Lung (tissue), 11 donors: ENCODE measurements at regions not wholly inside any gene's neighbourhood (a gene's known extent, or its start where the extent isn't known, plus 50 kb on each side); places are given as distances from the start of the nearest gene placed in this dataset.

Source experiments
- ATAC-seq: fragments of 200-7000 bp; cut with Tn5 transposase; one replicate; pipeline ENCODE4 v1.9.1; 2020; ENCODE audit warnings: moderate number of reproducible peaks; ENCODE audit not compliant: insufficient read depth, low FRiP score
- DNase-seq, 3 donors: peaks; one replicate each; pipeline ENCODE4 v3.0.0-alpha.2; 2013 to 2017
- H3K27ac ChIP-seq, 2 donors: one replicate each; pipeline ENCODE4 v1.5.1; 2013; ENCODE audit warnings: mild to moderate bottlenecking in 2 of 2, moderate library complexity in 2 of 2, control low read depth in 1 of 2, inconsistent platforms in 1 of 2, low read depth in 1 of 2, low read length in 1 of 2
- H3K27me3 ChIP-seq, 3 donors: one replicate each; pipeline ENCODE4 v1.5.1; 2013; ENCODE audit warnings: low read length in 2 of 3; ENCODE audit not compliant: control insufficient read depth in 3 of 3, insufficient read depth in 3 of 3
- H3K36me3 ChIP-seq, 4 donors: one replicate each; pipeline ENCODE4 v1.5.1; 2013; ENCODE audit warnings: low read length in 4 of 4, mild to moderate bottlenecking in 1 of 4, moderate library complexity in 1 of 4; ENCODE audit not compliant: control insufficient read depth in 4 of 4, insufficient read depth in 4 of 4
- H3K4me1 ChIP-seq, 5 donors: one replicate each; pipeline ENCODE4 v1.5.1; 2013; ENCODE audit warnings: low read length in 5 of 5, mild to moderate bottlenecking in 2 of 5, moderate library complexity in 1 of 5; ENCODE audit not compliant: control insufficient read depth in 5 of 5, insufficient read depth in 5 of 5
- H3K4me3 ChIP-seq: one replicate; pipeline ENCODE4 v1.5.1; 2013; ENCODE audit warnings: mild to moderate bottlenecking, control low read depth, moderate library complexity
- H3K9ac ChIP-seq, 2 donors: one replicate each; pipeline ENCODE4 v1.5.1; 2013; ENCODE audit warnings: low read length in 2 of 2, control low read depth in 1 of 2; ENCODE audit not compliant: insufficient read depth in 1 of 2
- H3K9me3 ChIP-seq, 4 donors: one replicate each; pipeline ENCODE4 v1.5.1; 2013; ENCODE audit warnings: low read length in 3 of 4, mild to moderate bottlenecking in 1 of 4, moderate library complexity in 1 of 4; ENCODE audit not compliant: control insufficient read depth in 4 of 4, insufficient read depth in 3 of 4
- CTCF ChIP-seq: IDR thresholded peaks from 2 replicates; pipeline ENCODE4 v1.5.1; 2012; ENCODE audit warnings: mild to moderate bottlenecking; ENCODE audit errors: control extremely low read depth, extremely low read depth
- WGBS, 2 donors: extraction: QIAGEN DNeasy Blood & Tissue Kit; methylation state at CpG; one replicate each; pipeline ENCODE4 v1.1.7; 2013; 5-methylcytosine and 5-hydroxymethylcytosine counted together
- donor health status: control.
- donor health status: control.
- donor health status: Bipolar disorder and iron deficiency.
- donor health status: healthy.
- donor health status: DM: yes; HTN: yes; CAD: no.

DNA sequence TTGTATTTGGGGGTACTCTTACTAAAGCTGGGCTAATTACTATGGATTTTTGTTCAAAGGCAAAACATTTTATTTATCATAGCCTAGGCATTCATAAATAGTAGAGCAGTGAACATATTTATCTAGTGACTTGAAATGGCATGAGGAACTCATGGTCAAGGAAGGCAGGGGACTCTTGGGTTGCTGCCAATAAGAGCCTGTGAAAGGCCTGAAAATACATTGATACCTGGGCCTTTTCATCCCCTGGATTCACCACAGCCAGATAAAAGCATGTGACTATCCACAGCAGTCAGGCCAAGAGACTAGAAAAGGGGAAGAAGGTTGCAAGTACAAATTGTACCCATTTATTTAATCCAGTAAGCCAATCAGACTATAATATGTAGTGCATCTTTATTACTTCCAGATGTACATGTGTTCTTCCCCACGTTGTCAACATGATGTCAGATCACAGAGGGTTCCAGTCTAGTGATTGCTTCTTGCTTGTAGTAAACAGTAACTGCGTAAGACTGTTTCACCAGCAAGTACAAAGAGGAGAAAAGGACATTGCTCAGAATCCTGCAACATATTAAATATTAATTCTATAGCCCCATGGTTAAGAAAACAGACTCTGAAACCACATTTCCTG is 409.7 kb downstream of the NOVA1 start:
- Histone ChIP-seq H3K4me3 (no peak overlapping the region), H3K4me1 (no peaks in the 10 kb centered on the region), H3K36me3 (no peaks in the 10 kb centered on the region), H3K27me3 (no peaks in the 10 kb centered on the region), H3K27ac (no peak overlapping the region), H3K9ac (no peak overlapping the region), H3K9me3 (no peaks in the 10 kb centered on the region)
- no peak for DNase-seq
- 70 to 74% methylated on average over 2 of the region's 2 CpGs for WGBS, 2 donors
- TF ChIP-seq CTCF, result no peak
- ATAC-seq, result no peak

DNA sequence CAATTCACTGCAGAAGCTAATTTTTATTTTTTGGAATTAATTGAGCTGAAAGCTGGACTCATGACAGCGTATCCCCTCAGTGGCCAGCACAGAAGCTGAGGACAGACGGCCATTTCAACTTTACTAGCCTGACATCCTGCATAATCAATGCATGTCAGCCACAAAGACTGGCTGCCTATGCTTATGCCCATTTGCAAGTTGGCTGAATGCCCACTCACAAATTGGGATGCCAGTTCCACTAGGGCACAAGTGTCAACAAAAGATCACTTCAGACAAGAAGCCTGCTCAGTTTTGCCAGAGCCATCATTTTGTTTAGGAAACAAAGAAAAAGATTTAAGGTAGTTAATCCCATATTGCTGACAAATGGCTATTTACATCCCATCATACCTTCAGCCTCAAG is 417.6 kb downstream of the NOVA1 start:
- 66 to 76% methylated on average over 2 of the region's 2 CpGs for WGBS, 2 donors
- ATAC-seq, result no peak

DNA sequence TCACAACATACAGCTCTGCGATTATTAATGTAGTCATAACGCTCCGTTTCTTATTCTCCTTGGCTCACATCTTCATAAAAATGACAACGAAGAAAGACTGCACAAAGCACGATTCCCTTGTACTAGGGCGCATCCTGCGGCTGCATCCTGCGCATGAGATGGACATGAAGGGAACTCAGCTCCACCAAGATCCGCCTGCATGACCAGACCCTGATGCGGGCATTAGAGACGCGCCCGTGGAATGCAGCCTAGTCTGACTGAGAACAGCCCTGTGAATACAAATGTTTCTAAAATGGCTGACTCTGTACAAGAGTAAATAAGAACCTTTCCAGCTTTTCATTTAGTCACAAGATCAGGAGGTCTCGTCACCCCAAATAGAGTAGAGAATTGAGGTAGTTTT is 422.2 kb downstream of the NOVA1 start:
- Histone ChIP-seq H3K9ac (no peak overlapping the region), H3K4me1 (peaks cover 0 to 4% (median 0%) of the 10 kb centered on the region in 5 donors), H3K9me3 (no peaks in the 10 kb centered on the region), H3K4me3 (no peak overlapping the region), H3K27ac (no peak overlapping the region), H3K27me3 (peaks cover 0 to under 1% (median 0%) of the 10 kb centered on the region in 3 donors), H3K36me3 (no peaks in the 10 kb centered on the region)
- no peak for ATAC-seq
- no peak for DNase-seq
- no peak for TF ChIP-seq CTCF
- 93% methylated on average over 14 of the region's 14 CpGs for WGBS, 2 donors

More for the DNA sequence above, 417.6 kb downstream of the NOVA1 start:
- TF ChIP-seq CTCF, result no peak
- Histone ChIP-seq H3K36me3 (no peaks in the 10 kb centered on the region), H3K9me3 (no peaks in the 10 kb centered on the region), H3K4me3 (no peak overlapping the region), H3K9ac (no peak overlapping the region), H3K27me3 (peaks cover 0 to 3% (median 0%) of the 10 kb centered on the region in 3 donors), H3K27ac (no peak overlapping the region), H3K4me1 (no peaks in the 10 kb centered on the region)
- no peak for DNase-seq

- no peaks in the 10 kb centered on the region for H3K27me3 ChIP-seq
- H3K9me3 ChIP-seq, result no peaks in the 10 kb centered on the region
- no peak overlapping the region for H3K27ac ChIP-seq
- no peak for DNase-seq
- H3K36me3 ChIP-seq, result no peaks in the 10 kb centered on the region
- H3K9ac ChIP-seq, result no peak overlapping the region
- H3K4me1 ChIP-seq, result peaks cover 0 to 4% (median 0%) of the 10 kb centered on the region in 5 donors
- no peak for ATAC-seq
- WGBS, 2 donors, result 76 to 86% methylated on average over 2 of the region's 2 CpGs
- no peak for TF ChIP-seq CTCF
- H3K4me3 ChIP-seq, result no peak overlapping the region
These were observed 423.4 kb downstream of the NOVA1 start for GRCh38 chr14:26174395-26174794.
